Type B pancreatic cell (in vitro differentiated cells): ENCODE measurements at regions not wholly inside any gene's neighbourhood (a gene's known extent, or its start where the extent isn't known, plus 50 kb on each side); places are given as distances from the start of the nearest gene placed in this dataset.

Experiments used
- DNase-seq: peaks from one replicate; pipeline ENCODE4 v3.0.0; 2021; ENCODE audit warnings: mixed read lengths; ENCODE audit not compliant: unreplicated experiment; ENCODE audit errors: extremely low spot score
- H3K27ac Mint-ChIP-seq: 2 replicates; pipeline ENCODE4 v1.8.0; 2021; ENCODE audit warnings: mild to moderate bottlenecking, mixed read lengths
- H3K27me3 Mint-ChIP-seq: 2 replicates; pipeline ENCODE4 v1.8.0; 2021; ENCODE audit warnings: mixed read lengths
- H3K36me3 Mint-ChIP-seq: 2 replicates; pipeline ENCODE4 v1.8.0; 2021; ENCODE audit warnings: mixed read lengths
- H3K4me1 Mint-ChIP-seq: one replicate; pipeline ENCODE4 v1.8.0; 2021; ENCODE audit warnings: mixed read lengths; ENCODE audit not compliant: unreplicated experiment
- H3K4me3 Mint-ChIP-seq: 2 replicates; pipeline ENCODE4 v1.8.0; 2021; ENCODE audit warnings: mild to moderate bottlenecking, mixed read lengths
- H3K9me3 Mint-ChIP-seq: 2 replicates; pipeline ENCODE4 v1.8.0; 2021; ENCODE audit warnings: mixed read lengths
- TF ChIP-seq, protein P1 (sequence below): fragments of 200-600 bp; sonication (generic); conservative IDR thresholded peaks from 2 replicates; pipeline ENCODE4 v1.5.0; 2021; ENCODE audit warnings: antibody characterized with exemption, mild to moderate bottlenecking

- Mint-ChIP-seq H3K4me3 (no peak overlapping the region), H3K4me1 (no peaks in the 10 kb centered on the region), H3K9me3 (no peaks in the 10 kb centered on the region), H3K36me3 (no peaks in the 10 kb centered on the region), H3K27ac (no peak overlapping the region), H3K27me3 (no peaks in the 10 kb centered on the region)
- TF ChIP-seq, protein P1, sequence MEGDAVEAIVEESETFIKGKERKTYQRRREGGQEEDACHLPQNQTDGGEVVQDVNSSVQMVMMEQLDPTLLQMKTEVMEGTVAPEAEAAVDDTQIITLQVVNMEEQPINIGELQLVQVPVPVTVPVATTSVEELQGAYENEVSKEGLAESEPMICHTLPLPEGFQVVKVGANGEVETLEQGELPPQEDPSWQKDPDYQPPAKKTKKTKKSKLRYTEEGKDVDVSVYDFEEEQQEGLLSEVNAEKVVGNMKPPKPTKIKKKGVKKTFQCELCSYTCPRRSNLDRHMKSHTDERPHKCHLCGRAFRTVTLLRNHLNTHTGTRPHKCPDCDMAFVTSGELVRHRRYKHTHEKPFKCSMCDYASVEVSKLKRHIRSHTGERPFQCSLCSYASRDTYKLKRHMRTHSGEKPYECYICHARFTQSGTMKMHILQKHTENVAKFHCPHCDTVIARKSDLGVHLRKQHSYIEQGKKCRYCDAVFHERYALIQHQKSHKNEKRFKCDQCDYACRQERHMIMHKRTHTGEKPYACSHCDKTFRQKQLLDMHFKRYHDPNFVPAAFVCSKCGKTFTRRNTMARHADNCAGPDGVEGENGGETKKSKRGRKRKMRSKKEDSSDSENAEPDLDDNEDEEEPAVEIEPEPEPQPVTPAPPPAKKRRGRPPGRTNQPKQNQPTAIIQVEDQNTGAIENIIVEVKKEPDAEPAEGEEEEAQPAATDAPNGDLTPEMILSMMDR = no peak
- no peak for DNase-seq
These were observed 137.0 kb upstream of the IL15 start for GRCh38 chr4:141499261-141499853.

- no peak overlapping the region for H3K27ac Mint-ChIP-seq
- no peaks in the 10 kb centered on the region for H3K27me3 Mint-ChIP-seq
- no peak for DNase-seq
- H3K9me3 Mint-ChIP-seq = no peaks in the 10 kb centered on the region
- no peak overlapping the region for H3K4me3 Mint-ChIP-seq
- no peaks in the 10 kb centered on the region for H3K36me3 Mint-ChIP-seq
- no peaks in the 10 kb centered on the region for H3K4me1 Mint-ChIP-seq
- TF ChIP-seq, protein P1 = no peak
These were observed 135.0 kb upstream of the IL15 start for GRCh38 chr4:141501395-141501794.

DNA sequence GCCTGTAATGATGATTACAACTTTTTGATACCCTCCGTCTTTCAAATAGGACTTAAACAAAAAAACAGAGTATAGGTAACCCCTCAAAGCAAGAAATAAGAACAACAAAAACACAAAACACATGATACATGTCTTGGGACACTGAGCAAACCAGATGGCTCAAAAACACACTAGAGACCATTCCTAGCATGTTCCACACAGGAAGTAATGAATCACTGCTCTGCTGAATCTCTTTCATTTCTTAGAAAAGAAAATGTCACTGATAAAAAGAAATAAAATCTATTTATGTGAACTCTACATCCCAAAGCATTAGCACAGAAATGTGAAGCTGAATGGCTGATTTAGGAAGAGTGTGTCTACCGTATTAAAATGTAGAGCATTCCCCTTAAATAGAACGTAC lies 134.5 kb upstream of the IL15 start:
- H3K36me3 Mint-ChIP-seq = no peaks in the 10 kb centered on the region
- TF ChIP-seq, protein P1 = no peak
- H3K27ac Mint-ChIP-seq = no peak overlapping the region
- H3K27me3 Mint-ChIP-seq = no peaks in the 10 kb centered on the region
- no peak for DNase-seq
- H3K4me3 Mint-ChIP-seq = no peak overlapping the region
- H3K4me1 Mint-ChIP-seq = no peaks in the 10 kb centered on the region
- no peaks in the 10 kb centered on the region for H3K9me3 Mint-ChIP-seq

DNA sequence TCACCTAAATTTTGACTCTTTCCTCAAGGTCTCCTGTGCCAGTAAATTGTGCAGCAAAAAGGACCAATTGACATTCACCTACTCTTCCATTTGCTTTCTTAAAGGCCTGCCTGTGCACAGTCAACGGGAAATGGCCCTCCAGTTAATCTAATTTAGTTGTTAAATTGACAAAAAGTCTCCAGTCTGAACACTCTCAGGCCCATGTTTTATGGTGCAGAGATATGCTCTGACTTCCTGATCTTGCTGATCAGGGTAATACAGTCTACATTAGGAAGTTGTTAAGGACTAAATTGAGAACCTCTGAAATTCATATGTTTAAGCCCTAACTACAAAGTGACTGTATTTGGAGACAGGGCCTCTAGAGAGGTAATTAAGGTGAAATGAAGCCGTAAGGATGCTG lies 133.6 kb upstream of the IL15 start:
- TF ChIP-seq, protein P1 = no peak
- H3K27me3 Mint-ChIP-seq = no peaks in the 10 kb centered on the region
- no peaks in the 10 kb centered on the region for H3K4me1 Mint-ChIP-seq

DNA sequence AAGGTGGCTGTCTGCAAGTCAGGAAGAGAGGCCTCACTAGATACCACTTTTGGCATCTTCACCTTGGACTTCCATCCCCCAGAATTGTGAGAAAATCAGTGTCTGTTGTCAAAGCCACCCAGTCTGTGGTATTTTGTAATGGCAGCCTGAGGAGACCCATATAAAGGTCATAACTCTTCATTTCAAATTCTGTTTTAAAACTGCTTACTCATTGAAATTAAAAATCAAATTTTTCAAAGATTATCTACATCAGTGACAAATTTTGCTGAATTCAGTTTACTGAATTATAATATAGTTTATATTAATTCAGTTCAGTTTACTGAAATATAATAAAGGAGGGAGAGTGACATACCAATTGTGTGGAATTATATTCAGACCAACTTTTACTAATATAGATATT lies 133.1 kb upstream of the IL15 start:
- Mint-ChIP-seq H3K27me3 (no peaks in the 10 kb centered on the region), H3K27ac (no peak overlapping the region), H3K9me3 (no peaks in the 10 kb centered on the region), H3K4me3 (no peak overlapping the region), H3K36me3 (no peaks in the 10 kb centered on the region), H3K4me1 (no peaks in the 10 kb centered on the region)
- DNase-seq = no peak
- TF ChIP-seq, protein P1 = no peak

More for the DNA sequence above, 133.6 kb upstream of the IL15 start:
- Mint-ChIP-seq H3K9me3 (no peaks in the 10 kb centered on the region), H3K27ac (no peak overlapping the region), H3K4me3 (no peak overlapping the region), H3K36me3 (no peaks in the 10 kb centered on the region)
- DNase-seq = no peak

DNA sequence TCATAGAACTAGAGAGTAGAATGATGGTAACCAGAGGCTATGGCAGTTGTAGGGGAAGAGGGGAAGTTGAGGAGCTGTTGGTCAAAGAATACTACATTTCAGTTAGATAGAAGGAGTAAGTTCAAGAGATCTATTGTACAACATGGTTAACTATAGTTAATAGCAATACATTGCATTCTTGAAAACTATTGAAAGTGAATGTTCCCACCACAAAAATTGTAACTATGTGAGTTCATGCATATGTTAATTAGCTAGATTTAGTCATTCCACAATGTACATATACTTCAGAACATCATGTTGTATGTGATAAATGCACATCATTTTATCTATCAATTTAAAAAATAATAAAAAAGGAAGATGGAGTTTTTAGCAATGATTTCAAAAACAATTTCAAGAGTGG lies 125.3 kb upstream of the IL15 start:
- Mint-ChIP-seq H3K27me3 (no peaks in the 10 kb centered on the region), H3K36me3 (no peaks in the 10 kb centered on the region), H3K4me3 (no peak overlapping the region), H3K9me3 (peaks cover 4% of the 10 kb centered on the region), H3K4me1 (no peaks in the 10 kb centered on the region), H3K27ac (no peak overlapping the region)
- TF ChIP-seq, protein P1 = no peak
- no peak for DNase-seq
